ENCODE measurements at regions not wholly inside any gene's neighbourhood (a gene's known extent, or its start where the extent isn't known, plus 50 kb on each side); places are given as distances from the start of the nearest gene placed in this dataset.

DNA sequence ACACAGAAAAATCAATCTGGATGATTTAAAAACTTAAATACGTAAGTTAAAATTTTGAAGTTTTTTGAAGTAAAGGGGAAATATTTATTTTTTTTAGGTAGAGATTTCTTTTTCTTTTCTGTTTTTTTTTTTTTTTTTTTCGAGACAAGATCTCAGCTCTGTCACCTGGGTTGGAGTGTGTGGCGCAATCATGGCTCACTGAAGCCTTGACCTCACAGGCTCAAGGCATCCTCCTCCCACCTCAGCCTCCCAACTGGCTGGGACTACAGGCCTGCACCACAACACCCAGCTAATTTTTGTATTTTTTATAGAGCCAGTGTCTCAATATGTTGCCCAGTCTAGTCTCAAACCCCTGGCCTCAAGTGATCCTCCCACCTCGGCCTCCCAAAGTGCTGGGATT is 120.4 kb upstream of the CLDN10 start:
- no peak overlapping the region for H3K4me3 ChIP-seq (ENCODE audit: low read depth, low read length)
- TF ChIP-seq, protein P1, sequence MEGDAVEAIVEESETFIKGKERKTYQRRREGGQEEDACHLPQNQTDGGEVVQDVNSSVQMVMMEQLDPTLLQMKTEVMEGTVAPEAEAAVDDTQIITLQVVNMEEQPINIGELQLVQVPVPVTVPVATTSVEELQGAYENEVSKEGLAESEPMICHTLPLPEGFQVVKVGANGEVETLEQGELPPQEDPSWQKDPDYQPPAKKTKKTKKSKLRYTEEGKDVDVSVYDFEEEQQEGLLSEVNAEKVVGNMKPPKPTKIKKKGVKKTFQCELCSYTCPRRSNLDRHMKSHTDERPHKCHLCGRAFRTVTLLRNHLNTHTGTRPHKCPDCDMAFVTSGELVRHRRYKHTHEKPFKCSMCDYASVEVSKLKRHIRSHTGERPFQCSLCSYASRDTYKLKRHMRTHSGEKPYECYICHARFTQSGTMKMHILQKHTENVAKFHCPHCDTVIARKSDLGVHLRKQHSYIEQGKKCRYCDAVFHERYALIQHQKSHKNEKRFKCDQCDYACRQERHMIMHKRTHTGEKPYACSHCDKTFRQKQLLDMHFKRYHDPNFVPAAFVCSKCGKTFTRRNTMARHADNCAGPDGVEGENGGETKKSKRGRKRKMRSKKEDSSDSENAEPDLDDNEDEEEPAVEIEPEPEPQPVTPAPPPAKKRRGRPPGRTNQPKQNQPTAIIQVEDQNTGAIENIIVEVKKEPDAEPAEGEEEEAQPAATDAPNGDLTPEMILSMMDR (IDR thresholded peaks at IDR 0.05; ENCODE audit: low read depth, low read length) = no peak

GRCh38 chr13:95433537-95433936 is 119.0 kb upstream of the CLDN10 start:
- no peak overlapping the region for H3K4me3 ChIP-seq (ENCODE audit: low read depth, low read length)
- TF ChIP-seq, protein P1 (IDR thresholded peaks at IDR 0.05; ENCODE audit: low read depth, low read length) = no peak

GRCh38 chr13:95434111-95434510 is 118.4 kb upstream of the CLDN10 start:
- TF ChIP-seq, protein P1 (IDR thresholded peaks at IDR 0.05; ENCODE audit: low read depth, low read length) = no peak

DNA sequence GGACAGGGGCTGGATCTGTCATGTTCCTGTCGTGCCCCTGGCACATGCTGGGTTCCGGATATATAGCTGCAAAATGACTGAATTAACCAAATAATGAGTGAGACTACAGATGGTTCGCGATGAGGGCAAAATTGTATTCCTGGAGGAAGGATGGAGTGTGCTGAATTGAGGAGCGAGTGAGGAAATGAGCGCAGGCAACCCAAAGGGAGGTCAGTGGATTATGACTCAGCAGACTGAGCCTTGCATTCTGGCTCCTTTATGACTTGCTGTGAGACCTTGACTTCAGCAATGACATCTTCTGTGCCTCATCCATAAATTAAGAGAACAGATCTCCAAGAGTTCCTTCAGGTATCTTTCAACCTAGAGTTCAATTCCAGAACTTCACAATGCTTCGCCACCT is 115.0 kb upstream of the CLDN10 start:
- H3K4me3 ChIP-seq (ENCODE audit: low read depth, low read length) = no peak overlapping the region
- TF ChIP-seq, protein P1 (IDR thresholded peaks at IDR 0.05; ENCODE audit: low read depth, low read length) = no peak

More at GRCh38 chr13:95434111-95434510, 118.4 kb upstream of the CLDN10 start:
- no peak overlapping the region for H3K4me3 ChIP-seq (ENCODE audit: low read depth, low read length)

DNA sequence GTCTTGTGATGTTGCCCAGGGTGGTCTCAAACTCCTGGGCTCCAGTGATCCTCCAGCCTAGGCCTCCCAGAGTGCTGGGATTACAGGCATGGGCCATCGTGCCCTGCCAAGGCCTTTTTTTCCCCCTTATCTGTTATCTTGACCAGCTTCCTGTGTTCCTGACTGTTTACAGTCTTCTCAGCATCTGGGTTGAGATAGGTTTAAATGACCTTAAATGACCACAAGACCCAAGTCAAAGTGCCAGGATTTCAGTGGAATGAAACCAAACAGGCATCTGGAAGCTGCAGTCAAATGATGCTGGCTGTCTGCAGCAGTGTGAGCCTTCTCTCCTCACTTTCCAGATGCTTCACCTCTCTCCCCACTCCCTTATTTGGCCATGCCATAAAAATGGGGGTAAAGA is 114.2 kb upstream of the CLDN10 start:
- TF ChIP-seq, protein P1 (IDR thresholded peaks at IDR 0.05; ENCODE audit: low read depth, low read length) = no peak
- no peak overlapping the region for H3K4me3 ChIP-seq (ENCODE audit: low read depth, low read length)

DNA sequence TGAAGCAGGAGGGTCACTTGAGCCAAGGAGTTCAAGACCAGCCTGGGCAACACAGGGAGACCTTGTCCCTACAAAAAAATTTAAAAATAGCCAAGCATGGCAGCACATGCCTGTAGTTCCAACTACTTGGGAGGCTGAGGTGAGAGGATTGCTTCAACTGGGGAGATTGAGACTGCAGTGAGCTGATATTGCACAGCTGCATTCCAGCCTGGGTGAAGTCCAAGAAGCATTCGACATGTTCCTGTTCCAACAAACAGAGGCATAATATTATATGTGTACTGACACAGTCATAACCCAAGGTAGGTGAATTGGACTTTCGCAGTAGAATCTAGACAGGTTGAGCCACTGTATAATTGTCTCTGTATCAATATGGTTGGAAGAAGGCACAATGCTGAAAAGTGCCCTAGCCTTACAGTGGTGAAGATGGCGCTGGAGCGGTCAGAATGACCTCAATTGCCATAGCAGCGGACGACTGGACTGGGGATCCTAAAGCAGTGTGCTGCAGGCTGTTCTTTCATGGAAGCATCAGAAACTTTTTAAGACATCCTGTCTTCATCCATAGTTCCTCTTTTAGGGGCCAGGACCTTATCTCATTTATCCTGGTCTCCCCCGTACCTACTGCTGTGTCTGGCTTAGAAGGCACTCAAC is 112.0 kb upstream of the CLDN10 start:
- no peak overlapping the region for H3K4me3 ChIP-seq (ENCODE audit: low read depth, low read length)
- TF ChIP-seq, protein P1 (IDR thresholded peaks at IDR 0.05; ENCODE audit: low read depth, low read length) = no peak

DNA sequence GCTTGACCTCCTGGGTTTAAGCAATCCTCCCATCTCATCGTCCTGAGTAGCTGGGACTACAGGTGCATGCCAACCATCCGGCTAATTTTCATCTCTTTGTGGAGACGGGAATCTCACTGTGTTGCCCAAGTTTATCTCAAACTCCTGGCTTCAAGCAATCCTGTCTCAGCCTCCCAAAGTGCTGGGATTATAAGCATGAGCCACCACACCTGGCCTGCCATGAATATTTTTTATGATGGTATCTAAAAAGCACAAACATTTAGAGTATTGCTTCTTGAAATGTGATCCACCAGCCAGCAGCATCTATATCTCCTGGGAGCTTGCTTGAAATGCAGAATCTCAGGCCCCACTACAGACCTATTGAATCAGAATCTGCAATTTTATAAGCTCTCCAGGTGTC is 111.2 kb upstream of the CLDN10 start:
- no peak overlapping the region for H3K4me3 ChIP-seq (ENCODE audit: low read depth, low read length)
- TF ChIP-seq, protein P1 (IDR thresholded peaks at IDR 0.05; ENCODE audit: low read depth, low read length) = no peak
